Non-pigmented ciliary epithelial cell (primary cell): ENCODE measurements at regions not wholly inside any gene's neighbourhood (a gene's known extent, or its start where the extent isn't known, plus 50 kb on each side); places are given as distances from the start of the nearest gene placed in this dataset.
"Not testable (repeated sequence)": the region's sequence is repeated elsewhere in the genome, so short reads cannot be mapped to it uniquely, and the experiment has no call there.

Source experiments
- DNase-seq: peaks from one replicate; pipeline ENCODE4 v3.0.0-alpha.2; 2010; ENCODE audit warnings: low read depth

DNA sequence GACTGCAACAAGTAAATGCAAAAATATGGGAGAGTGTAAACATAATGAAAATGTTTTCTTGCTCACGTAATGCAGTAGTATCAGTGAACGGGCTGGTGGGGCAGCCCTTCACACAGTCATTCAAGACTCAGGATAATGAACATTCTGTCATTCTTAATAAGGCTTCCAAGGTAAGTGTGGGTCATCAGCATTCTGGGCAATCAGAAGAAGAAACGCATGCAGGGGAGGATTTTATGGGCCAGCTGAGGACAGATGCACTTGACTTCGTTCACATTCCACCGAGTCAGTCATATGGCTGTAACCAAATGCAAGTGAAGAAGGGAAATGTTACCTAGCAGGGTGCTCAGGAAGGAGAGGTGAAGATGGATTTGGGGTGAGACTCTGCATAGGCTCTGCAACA is 68.0 kb upstream of the MAP9 start:
- no peak for DNase-seq

DNA sequence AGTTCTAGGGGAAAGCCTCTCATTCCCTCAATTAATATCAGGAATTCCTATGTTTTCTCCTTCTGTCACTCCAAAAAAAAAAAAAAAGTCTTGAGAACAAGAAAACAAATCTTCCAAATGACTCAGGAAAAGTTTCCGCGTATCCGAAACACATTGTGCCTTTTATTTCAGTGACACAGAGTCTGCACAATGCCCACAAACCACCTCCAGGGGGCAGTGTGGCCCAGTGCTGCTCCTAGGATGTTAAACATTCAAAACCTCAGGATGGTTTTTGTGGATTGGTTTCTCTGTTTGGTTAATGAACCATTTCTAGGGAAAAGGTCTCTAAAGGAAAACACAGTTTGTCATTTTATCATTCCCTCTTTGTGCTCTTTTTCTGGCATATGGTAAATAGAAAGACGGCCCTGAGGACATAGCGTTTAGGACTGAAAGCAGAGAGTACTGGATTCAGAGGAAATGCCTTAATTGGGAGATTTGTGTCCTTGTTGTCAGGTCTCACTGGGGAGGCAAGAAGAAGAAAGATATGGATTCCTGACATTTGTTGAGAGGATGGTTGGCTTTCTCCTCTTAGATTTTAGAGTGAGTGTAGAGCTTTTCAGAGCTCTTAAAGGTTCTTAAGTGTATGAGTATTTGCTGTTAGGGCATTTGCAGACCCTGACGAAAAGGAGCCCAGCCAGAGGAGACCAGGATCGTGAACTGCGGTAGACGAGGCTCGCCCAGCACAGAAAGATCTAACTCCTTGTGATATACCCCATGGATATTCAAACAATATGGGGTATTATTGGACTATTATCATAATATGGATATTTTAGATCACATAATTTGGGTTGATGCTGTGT is 65.7 kb upstream of the MAP9 start:
- DNase-seq, result no peak

DNA sequence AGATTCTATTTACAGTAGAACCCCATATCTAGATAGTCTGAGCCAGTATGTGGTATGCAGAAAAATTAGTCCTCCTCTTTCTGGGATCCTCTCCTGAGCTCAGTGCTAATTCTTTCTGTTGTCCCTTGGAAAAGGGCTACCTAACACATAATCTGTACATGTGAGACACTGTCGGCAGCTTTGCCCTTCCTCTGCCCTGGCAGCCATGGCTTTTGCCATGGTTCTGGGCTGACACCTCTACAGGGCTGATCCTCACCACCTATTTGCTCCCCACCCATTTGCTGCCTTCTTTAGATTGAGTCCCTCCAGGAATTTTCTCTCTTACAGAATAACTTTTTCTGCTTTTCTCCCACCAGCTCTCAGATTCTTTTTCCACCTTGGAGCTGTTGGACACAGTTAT is 64.7 kb upstream of the MAP9 start:
- no peak for DNase-seq

DNA sequence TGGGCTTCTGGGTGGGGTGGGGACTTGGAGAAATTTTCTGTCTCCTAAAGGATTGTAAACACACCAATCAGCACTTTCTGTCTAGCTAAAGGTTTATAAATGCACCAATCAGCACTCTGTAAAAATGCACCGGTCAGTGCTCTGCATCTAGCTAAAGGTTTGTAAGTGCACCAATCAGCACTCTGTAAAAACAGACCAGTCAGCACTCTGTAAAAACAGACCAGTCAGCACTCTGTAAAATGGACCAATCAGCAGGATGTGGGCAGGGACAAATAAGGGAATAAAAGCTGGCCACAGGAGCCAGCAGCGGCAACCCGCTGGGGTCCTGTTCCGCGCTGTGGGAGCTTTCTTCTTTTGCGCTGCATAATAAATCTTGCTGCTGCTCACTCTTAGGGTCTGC is 63.0 kb upstream of the MAP9 start:
- DNase-seq, result not testable (repeated sequence)

- no peak for DNase-seq
These were observed 58.1 kb upstream of the MAP9 start for GRCh38 chr4:155434904-155435303.

- DNase-seq, result no peak
These were observed 57.6 kb upstream of the MAP9 start for GRCh38 chr4:155434366-155434765.

GRCh38 chr4:155433636-155434360 is 57.0 kb upstream of the MAP9 start:
- no peak for DNase-seq

- no peak for DNase-seq
These were observed 54.4 kb upstream of the MAP9 start for GRCh38 chr4:155430895-155431795.

GRCh38 chr4:155428128-155428527 is 51.4 kb upstream of the MAP9 start:
- DNase-seq, result no peak

- no peak for DNase-seq
These were observed 50.2 kb upstream of the MAP9 start for GRCh38 chr4:155426953-155427352.
